GM12892 (cell line): ENCODE measurements at regions not wholly inside any gene's neighbourhood (a gene's known extent, or its start where the extent isn't known, plus 50 kb on each side); places are given as distances from the start of the nearest gene placed in this dataset.

Source experiments
- POLR2A ChIP-seq: IDR thresholded peaks from 2 replicates; pipeline ENCODE4 v1.6.1; 2011; ENCODE audit warnings: low read depth, low read length, control low read depth
- TAF1 ChIP-seq: IDR thresholded peaks from 2 replicates; pipeline ENCODE4 v1.6.1; 2011; ENCODE audit warnings: low read depth, mild to moderate bottlenecking, control low read depth, low read length, borderline replicate concordance

DNA sequence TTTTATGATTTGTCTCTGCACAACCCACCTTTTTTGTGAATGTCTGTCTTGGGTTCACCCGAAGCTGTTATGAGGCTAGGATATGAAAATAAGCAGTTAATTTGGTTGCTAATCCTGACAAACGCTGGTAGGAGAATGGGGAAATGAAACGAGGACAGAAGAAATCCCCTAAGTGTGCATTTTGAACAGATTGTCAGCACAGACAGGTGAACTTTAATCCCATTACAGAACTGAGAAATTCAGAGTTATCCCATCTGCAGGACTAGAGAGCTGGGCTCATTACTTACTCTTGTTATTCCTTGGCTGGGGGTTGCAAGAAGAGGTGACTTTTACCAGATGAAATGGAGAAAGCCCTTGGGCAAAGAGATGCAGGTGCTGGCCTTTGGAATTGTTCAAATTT, 123.3 kb upstream of the NYAP2 start:
- TF ChIP-seq TAF1 (no peak), POLR2A (no peak)
